HepG2 (cell line): ENCODE measurements at regions not wholly inside any gene's neighbourhood (a gene's known extent, or its start where the extent isn't known, plus 50 kb on each side); places are given as distances from the start of the nearest gene placed in this dataset.

Source experiments
- ATAC-seq: fragments of 200-7000 bp; cut with Tn5 transposase; 3 replicates; pipeline ENCODE4 v1.9.1; 2020; ENCODE audit warnings: mild to moderate bottlenecking, moderate library complexity
- BruUV-seq: library from RNA; stranded (reverse); fragments of 400-500 nt; replicated peaks from 2 replicates; lab custom pipeline; 2021; lab: Mats Ljungman, UMichigan
- CTCF ChIA-PET: fragments of 300-600 bp; formaldehyde crosslinking; extraction: SDS; loops from one replicate; lab custom pipeline; 2021; ENCODE audit warnings: low total read pairs, inconsistent platforms, low intra/inter-chr PET ratio; lab: Yijun Ruan, JAX
- POLR2A ChIA-PET: fragments of 350-600 bp; sonication (Branson Sonifier 250); formaldehyde crosslinking; loops from one replicate; lab custom pipeline; 2020; ENCODE audit warnings: antibody characterized with exemption, inconsistent platforms; lab: Yijun Ruan, JAX
- DNase-seq: peaks from one replicate; pipeline ENCODE4 v3.0.0-alpha.2; 2015; ENCODE audit warnings: low spot score
- FAIRE-seq: peaks from 3 replicates; lab custom pipeline; 2011; peaks lifted over from hg19 to GRCh38; lab: Jason Lieb, UNC
- H2AFZ ChIP-seq: one replicate; pipeline ENCODE4 v1.6.1; 2011; ENCODE audit warnings: low read length, inconsistent platforms
- H3K27ac ChIP-seq: fragments of 300-600 bp; 3 replicates; pipeline ENCODE4 v1.8.0; 2011; ENCODE audit warnings: mixed run types, mild to moderate bottlenecking, mixed read lengths, low read length, inconsistent platforms; ENCODE audit not compliant: insufficient read depth; ENCODE audit errors: extremely low read length
- H3K27me3 ChIP-seq, 2 experiments: fragments of 200-600 bp in 1 of 2; 2 replicates in 1 of 2; 3 replicates in 1 of 2; pipeline versions ENCODE4 v1.6.0 to v1.8.0; 2011; ENCODE audit warnings: low read length in 2 of 2, mild to moderate bottlenecking in 2 of 2, moderate library complexity in 2 of 2, inconsistent platforms in 1 of 2; ENCODE audit not compliant: insufficient read depth in 2 of 2, control insufficient read depth in 1 of 2
- H3K36me3 ChIP-seq, 2 experiments: fragments of 200-600 bp in 1 of 2; replicated peaks in 1 of 2; 2 replicates in 1 of 2; 3 replicates in 1 of 2; pipeline versions ENCODE4 v1.5.1 to v1.8.0; 2011; ENCODE audit warnings: low read length in 2 of 2, inconsistent platforms in 1 of 2; ENCODE audit not compliant: insufficient read depth in 2 of 2, control insufficient read depth in 1 of 2
- H3K4me1 ChIP-seq: 2 replicates; pipeline ENCODE4 v1.5.1; 2012; ENCODE audit warnings: low read length, inconsistent platforms; ENCODE audit not compliant: insufficient read depth
- H3K4me2 ChIP-seq: 2 replicates; pipeline ENCODE4 v1.6.0; 2011; ENCODE audit warnings: low read depth, low read length, inconsistent platforms
- H3K4me3 ChIP-seq, 3 experiments: fragments of 200-600 bp in 1 of 3; sonication (generic), shearing (Covaris generic) in 1 of 3; replicated peaks in 1 of 3; 2 replicates each; pipeline ENCODE4 v1.5.1; 2011 to 2016; ENCODE audit warnings: low read length in 3 of 3, inconsistent platforms in 2 of 3, low read depth in 2 of 3, mild to moderate bottlenecking in 2 of 3, control low read depth in 1 of 3, mixed read lengths in 1 of 3; ENCODE audit not compliant: insufficient read depth in 1 of 3
- H3K79me2 ChIP-seq: one replicate; pipeline ENCODE4 v1.6.1; 2011; ENCODE audit warnings: low read length, inconsistent platforms; ENCODE audit not compliant: insufficient read depth
- H3K9ac ChIP-seq: 2 replicates; pipeline ENCODE4 v1.6.0; 2011; ENCODE audit warnings: mild to moderate bottlenecking, low read depth, low read length, inconsistent platforms; ENCODE audit not compliant: insufficient read depth
- H3K9me3 ChIP-seq: 2 replicates; pipeline ENCODE4 v1.5.1; 2012; ENCODE audit warnings: mild to moderate bottlenecking, low read length
- H4K20me1 ChIP-seq: 2 replicates; pipeline ENCODE4 v1.6.0; 2011; ENCODE audit warnings: inconsistent platforms, mild to moderate bottlenecking, low read length, moderate library complexity; ENCODE audit not compliant: insufficient read depth
- CENPT ChIP-seq: sonication (generic); formaldehyde crosslinking; IDR thresholded peaks from 2 replicates; pipeline ENCODE4 v1.8.0; 2022; ENCODE audit warnings: low read depth, mild to moderate bottlenecking, moderate library complexity, missing genetic modification reagents
- GTF3A ChIP-seq: sonication (generic); formaldehyde crosslinking; conservative IDR thresholded peaks from 2 replicates; pipeline ENCODE4 v1.4.0; 2020; ENCODE audit warnings: mild to moderate bottlenecking, missing genetic modification reagents
- HDAC6 ChIP-seq: fragments of 200-600 bp; sonication (generic); IDR thresholded peaks from 2 replicates; pipeline ENCODE4 v1.7.0; 2017; ENCODE audit warnings: mild to moderate bottlenecking, antibody characterized with exemption, low read length, low read depth
- JDP2 ChIP-seq: sonication (generic); formaldehyde crosslinking; IDR thresholded peaks from 2 replicates; pipeline ENCODE4 v1.8.1; 2022; ENCODE audit warnings: missing genetic modification reagents, borderline replicate concordance
- KLF6 ChIP-seq: IDR thresholded peaks from 2 replicates; pipeline ENCODE4 v1.8.0; 2016; ENCODE audit warnings: missing biosample characterization, missing genetic modification reagents
- NFAT5 ChIP-seq: sonication (generic); formaldehyde crosslinking; IDR thresholded peaks from 2 replicates; pipeline ENCODE4 v1.4.0; 2020; ENCODE audit warnings: missing genetic modification reagents
- REXO4 ChIP-seq: sonication (generic); formaldehyde crosslinking; IDR thresholded peaks from 2 replicates; pipeline ENCODE4 v1.8.0; 2022; ENCODE audit warnings: missing genetic modification reagents, mild to moderate bottlenecking, borderline replicate concordance
- SIX4 ChIP-seq: sonication (generic); formaldehyde crosslinking; IDR thresholded peaks from 2 replicates; pipeline ENCODE4 v1.4.0; 2020; ENCODE audit warnings: missing genetic modification reagents
- SMAD9 ChIP-seq: sonication (generic); formaldehyde crosslinking; IDR thresholded peaks from 2 replicates; pipeline ENCODE4 v1.5.1; 2020; ENCODE audit warnings: mild to moderate bottlenecking, missing genetic modification reagents
- ZFX ChIP-seq: sonication (generic); formaldehyde crosslinking; IDR thresholded peaks from 2 replicates; pipeline ENCODE4 v1.4.0; 2020; ENCODE audit warnings: mild to moderate bottlenecking, low read depth, missing genetic modification reagents, moderate library complexity
- ZNF225 ChIP-seq: sonication (generic); formaldehyde crosslinking; IDR thresholded peaks from 2 replicates; pipeline ENCODE4 v1.4.0; 2020; ENCODE audit warnings: mild to moderate bottlenecking, missing genetic modification reagents
- ZNF264 ChIP-seq: sonication (generic); formaldehyde crosslinking; IDR thresholded peaks from 2 replicates; pipeline ENCODE4 v1.4.0; 2020; ENCODE audit warnings: missing genetic modification reagents
- ZNF839 ChIP-seq: sonication (generic); formaldehyde crosslinking; IDR thresholded peaks from 2 replicates; pipeline ENCODE4 v1.4.0; 2020; ENCODE audit warnings: missing genetic modification reagents, mild to moderate bottlenecking, borderline replicate concordance
- WGBS: methylation state at CpG from one replicate; pipeline ENCODE4 v1.1.6; 2017; ENCODE audit warnings: low lambda C conversion rate; 5-methylcytosine and 5-hydroxymethylcytosine counted together
- in situ Hi-C: cut with HindIII; loops from 2 replicates; pipeline ENCODE4 v1.10.0; 2017; ENCODE audit warnings: low pct_unique_long_range_greater_than_20kb; ENCODE audit not compliant: extremely low pct_ligation_motif_present
- intact Hi-C: fragments of 100-400 bp; cut with micrococcal nuclease; formaldehyde crosslinking; loops from one replicate; pipeline ENCODE4 v1.10.0; 2022; ENCODE audit not compliant: unreplicated experiment

- TF ChIP-seq NFAT5 (CRISPR knock-in tag) (no peak), GTF3A (CRISPR knock-in tag) (no peak), HDAC6 (no peak), ZFX (no peak), CENPT (no peak), KLF6 (no peak), SMAD9 (CRISPR knock-in tag) (no peak), JDP2 (CRISPR knock-in tag) (no peak), SIX4 (CRISPR knock-in tag) (no peak)
Observed at GRCh38 chr10:62467527-62467926, 93.4 kb downstream of the ZNF365 start (continued).

DNA sequence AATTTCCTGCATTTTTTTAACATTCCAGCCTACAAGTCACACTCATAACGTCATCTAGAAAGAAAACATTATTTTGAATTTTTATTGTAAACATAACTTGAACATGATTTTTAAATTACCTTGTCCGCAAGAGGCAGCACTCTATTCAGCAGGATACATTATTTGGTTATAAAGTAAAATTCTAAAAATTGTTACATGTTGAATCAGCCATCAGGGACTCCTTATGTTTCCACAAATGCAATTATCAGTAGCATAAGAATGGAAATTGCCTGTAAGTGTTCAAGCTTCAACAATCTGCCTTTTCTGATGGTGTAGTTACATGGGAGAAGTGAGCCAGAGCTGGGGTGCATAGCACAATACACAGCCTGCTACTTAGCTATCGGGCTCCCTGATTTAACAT is 97.5 kb downstream of the ZNF365 start:
- FAIRE-seq (no peak), ATAC-seq (no peak), DNase-seq (no peak)
- Histone ChIP-seq H3K27me3 (no peaks in the 10 kb centered on the region; a peak in 1 of 5 replicates), H3K79me2 (no peaks in the 10 kb centered on the region), H3K4me2 (no peak overlapping the region), H3K36me3 (no peaks in the 10 kb centered on the region), H3K27ac (no peak overlapping the region), H3K4me3 (no peak overlapping the region), H3K9ac (no peak overlapping the region), H4K20me1 (no peaks in the 10 kb centered on the region), H3K9me3 (no peaks in the 10 kb centered on the region), H3K4me1 (no peaks in the 10 kb centered on the region), H2AFZ (no peak overlapping the region)
- no TSS peak for BruUV-seq
- POLR2A ChIA-PET: interaction anchor here (0.6 kb wide), 1 partner anchor 568 kb away, joined by 3 read pairs; no protein-coding TSS in a partner anchor
- no peak for TF ChIP-seq ZNF839 (CRISPR knock-in tag)
- no peak for TF ChIP-seq ZNF264 (CRISPR knock-in tag)
- no peak for TF ChIP-seq KLF6
- TF ChIP-seq REXO4 (CRISPR knock-in tag): no peak
- no peak for TF ChIP-seq ZNF225 (CRISPR knock-in tag)
- WGBS: 4% methylated on average over 3 of the region's 3 CpGs
- CTCF ChIA-PET: no interaction called here
- in situ Hi-C loops (no loop called here), intact Hi-C loops (no loop called here)
